Neutrophil (primary cell): ENCODE measurements at regions not wholly inside any gene's neighbourhood (a gene's known extent, or its start where the extent isn't known, plus 50 kb on each side); places are given as distances from the start of the nearest gene placed in this dataset.

Source experiments
- H3K27ac ChIP-seq: fragments of 200-600 bp; sonication (generic); 2 replicates; pipeline ENCODE4 v1.5.1; 2016; ENCODE audit warnings: mild to moderate bottlenecking, moderate library complexity
- H3K27me3 ChIP-seq: fragments of 200-600 bp; sonication (generic); 2 replicates; pipeline ENCODE4 v1.6.0; 2016; ENCODE audit warnings: mild to moderate bottlenecking
- H3K36me3 ChIP-seq: fragments of 200-600 bp; sonication (generic); 2 replicates; pipeline ENCODE4 v1.5.1; 2017
- H3K4me1 ChIP-seq, 2 experiments: fragments of 200-600 bp in 1 of 2; sonication (generic) in 1 of 2; 1 replicate in 1 of 2; 2 replicates in 1 of 2; pipeline versions ENCODE4 v1.5.1 to v1.6.1; 2013 to 2016; ENCODE audit warnings: low read depth in 1 of 2, low read length in 1 of 2, mild to moderate bottlenecking in 1 of 2, moderate library complexity in 1 of 2; ENCODE audit not compliant: control insufficient read depth in 1 of 2, insufficient read depth in 1 of 2
- H3K4me3 ChIP-seq, 2 experiments: fragments of 200-600 bp in 1 of 2; sonication (generic) in 1 of 2; 1 replicate in 1 of 2; 2 replicates in 1 of 2; pipeline ENCODE4 v1.5.1; 2013 to 2016; ENCODE audit warnings: low read depth in 1 of 2, low read length in 1 of 2, mild to moderate bottlenecking in 1 of 2, moderate library complexity in 1 of 2
- H3K9me3 ChIP-seq: fragments of 200-600 bp; sonication (generic); 2 replicates; pipeline ENCODE4 v1.5.1; 2016
- TF ChIP-seq, protein P1 (sequence below): fragments of 200-600 bp; sonication (generic); IDR thresholded peaks from 2 replicates; pipeline ENCODE4 v1.5.1; 2016; ENCODE audit warnings: antibody characterized with exemption

- H3K27me3 ChIP-seq: peaks cover 82% of the 10 kb centered on the region
- TF ChIP-seq, protein P1, sequence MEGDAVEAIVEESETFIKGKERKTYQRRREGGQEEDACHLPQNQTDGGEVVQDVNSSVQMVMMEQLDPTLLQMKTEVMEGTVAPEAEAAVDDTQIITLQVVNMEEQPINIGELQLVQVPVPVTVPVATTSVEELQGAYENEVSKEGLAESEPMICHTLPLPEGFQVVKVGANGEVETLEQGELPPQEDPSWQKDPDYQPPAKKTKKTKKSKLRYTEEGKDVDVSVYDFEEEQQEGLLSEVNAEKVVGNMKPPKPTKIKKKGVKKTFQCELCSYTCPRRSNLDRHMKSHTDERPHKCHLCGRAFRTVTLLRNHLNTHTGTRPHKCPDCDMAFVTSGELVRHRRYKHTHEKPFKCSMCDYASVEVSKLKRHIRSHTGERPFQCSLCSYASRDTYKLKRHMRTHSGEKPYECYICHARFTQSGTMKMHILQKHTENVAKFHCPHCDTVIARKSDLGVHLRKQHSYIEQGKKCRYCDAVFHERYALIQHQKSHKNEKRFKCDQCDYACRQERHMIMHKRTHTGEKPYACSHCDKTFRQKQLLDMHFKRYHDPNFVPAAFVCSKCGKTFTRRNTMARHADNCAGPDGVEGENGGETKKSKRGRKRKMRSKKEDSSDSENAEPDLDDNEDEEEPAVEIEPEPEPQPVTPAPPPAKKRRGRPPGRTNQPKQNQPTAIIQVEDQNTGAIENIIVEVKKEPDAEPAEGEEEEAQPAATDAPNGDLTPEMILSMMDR: no peak
These were observed 50.4 kb upstream of the ARHGEF7 start for GRCh38 chr13:111064661-111065060.

GRCh38 chr13:111062966-111063365 is 52.1 kb upstream of the ARHGEF7 start:
- H3K27me3 ChIP-seq: peaks cover 65% of the 10 kb centered on the region
- no peaks in the 10 kb centered on the region for H3K36me3 ChIP-seq
- H3K27ac ChIP-seq: no peak overlapping the region
- TF ChIP-seq, protein P1: no peak
- no peak overlapping the region for H3K4me3 ChIP-seq
- H3K4me1 ChIP-seq: peaks cover 0 to 4% of the 10 kb centered on the region in 2 experiments
- H3K9me3 ChIP-seq: no peaks in the 10 kb centered on the region

More at GRCh38 chr13:111064661-111065060, 50.4 kb upstream of the ARHGEF7 start:
- Histone ChIP-seq H3K27ac (no peak overlapping the region), H3K36me3 (no peaks in the 10 kb centered on the region), H3K4me3 (no peak overlapping the region), H3K4me1 (peaks cover 0 to 4% of the 10 kb centered on the region in 2 experiments), H3K9me3 (no peaks in the 10 kb centered on the region)

- TF ChIP-seq, protein P1: no peak
- Histone ChIP-seq H3K4me3 (no peak overlapping the region), H3K27ac (no peak overlapping the region), H3K27me3 (peaks cover 59% of the 10 kb centered on the region), H3K36me3 (no peaks in the 10 kb centered on the region), H3K4me1 (peaks cover 0 to 2% of the 10 kb centered on the region in 2 experiments), H3K9me3 (no peaks in the 10 kb centered on the region)
These were observed 52.8 kb upstream of the ARHGEF7 start for GRCh38 chr13:111062305-111062704.

DNA sequence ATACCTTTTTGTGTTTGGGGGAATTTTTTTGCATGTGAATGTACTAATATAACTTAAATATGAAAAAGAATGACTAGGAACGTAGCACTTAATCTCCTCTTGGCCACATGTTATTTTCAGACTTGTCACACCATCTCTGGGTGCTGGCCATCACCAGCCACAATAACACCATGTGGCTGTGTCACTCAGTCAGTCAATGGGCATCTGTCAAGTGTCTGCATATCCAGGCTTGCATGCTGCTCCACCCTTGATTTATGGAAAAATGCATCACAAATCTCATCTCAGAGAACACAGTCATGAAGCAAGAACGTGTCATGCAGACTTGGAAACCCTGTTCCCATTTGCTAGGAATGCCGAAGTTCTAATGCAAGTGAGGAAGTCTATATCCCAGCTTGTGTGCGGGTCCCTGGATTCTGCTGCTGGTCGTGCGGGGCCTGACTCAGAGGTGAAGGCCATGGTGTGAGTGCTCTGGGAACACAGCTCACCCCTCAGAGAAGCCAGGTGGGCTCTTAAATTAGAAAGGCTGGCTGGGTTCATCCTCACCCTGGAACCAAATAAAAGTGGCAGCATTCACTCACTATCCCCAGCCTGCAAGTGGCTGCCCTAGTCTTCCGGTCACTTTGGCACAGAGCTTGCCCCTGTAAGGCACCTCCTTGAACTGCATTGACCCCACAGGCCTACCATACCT is 53.6 kb upstream of the ARHGEF7 start:
- no peak overlapping the region for H3K27ac ChIP-seq
- no peaks in the 10 kb centered on the region for H3K9me3 ChIP-seq
- H3K36me3 ChIP-seq: no peaks in the 10 kb centered on the region
- H3K4me3 ChIP-seq: no peak overlapping the region
- H3K27me3 ChIP-seq: peaks cover 51% of the 10 kb centered on the region
- TF ChIP-seq, protein P1: no peak
- H3K4me1 ChIP-seq: no peaks in the 10 kb centered on the region

DNA sequence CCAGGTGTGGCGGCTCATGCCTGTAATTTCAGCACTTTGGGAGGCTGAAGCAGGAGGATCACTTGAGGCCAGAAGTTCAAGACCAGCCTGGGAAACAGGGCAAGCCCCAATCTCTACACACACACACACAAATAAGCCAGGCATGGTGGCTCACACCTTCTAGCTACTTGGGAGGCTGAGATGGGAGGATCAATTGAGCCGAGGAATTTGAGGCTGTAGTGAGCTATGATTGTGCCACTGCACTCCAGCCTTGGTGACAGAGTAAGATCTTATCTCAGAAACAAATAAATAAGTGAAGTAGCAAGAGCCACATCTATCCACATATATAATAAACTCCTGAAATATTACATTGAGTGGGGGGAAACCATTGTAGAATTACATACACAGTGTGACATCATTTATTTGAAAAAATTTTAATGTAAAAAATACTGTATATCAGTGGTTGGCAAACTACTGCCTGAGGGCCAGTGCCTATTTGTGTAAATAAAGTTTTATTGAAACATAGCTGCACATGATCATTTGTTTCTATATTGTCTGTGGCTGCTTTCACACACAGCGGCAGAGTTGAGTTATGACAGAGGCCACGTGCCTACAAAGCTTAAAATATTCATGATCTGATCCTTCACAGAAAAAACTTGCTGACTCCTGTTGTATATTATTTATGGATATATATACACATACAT is 54.7 kb upstream of the ARHGEF7 start:
- Histone ChIP-seq H3K36me3 (no peaks in the 10 kb centered on the region), H3K9me3 (no peaks in the 10 kb centered on the region), H3K27ac (no peak overlapping the region), H3K4me3 (no peak overlapping the region), H3K27me3 (peaks cover 39% of the 10 kb centered on the region), H3K4me1 (no peaks in the 10 kb centered on the region)
- TF ChIP-seq, protein P1: no peak
